ENCODE measurements at regions not wholly inside any gene's neighbourhood (a gene's known extent, or its start where the extent isn't known, plus 50 kb on each side); places are given as distances from the start of the nearest gene placed in this dataset.

- Mint-ChIP-seq H3K27ac (no peak overlapping the region), H3K36me3 (no peaks in the 10 kb centered on the region), H3K27me3 (ENCODE audit: low read depth) (no peaks in the 10 kb centered on the region), H3K4me1 (no peaks in the 10 kb centered on the region), H3K9me3 (no peaks in the 10 kb centered on the region), H3K4me3 (no peak overlapping the region)
- TF ChIP-seq, protein P1, sequence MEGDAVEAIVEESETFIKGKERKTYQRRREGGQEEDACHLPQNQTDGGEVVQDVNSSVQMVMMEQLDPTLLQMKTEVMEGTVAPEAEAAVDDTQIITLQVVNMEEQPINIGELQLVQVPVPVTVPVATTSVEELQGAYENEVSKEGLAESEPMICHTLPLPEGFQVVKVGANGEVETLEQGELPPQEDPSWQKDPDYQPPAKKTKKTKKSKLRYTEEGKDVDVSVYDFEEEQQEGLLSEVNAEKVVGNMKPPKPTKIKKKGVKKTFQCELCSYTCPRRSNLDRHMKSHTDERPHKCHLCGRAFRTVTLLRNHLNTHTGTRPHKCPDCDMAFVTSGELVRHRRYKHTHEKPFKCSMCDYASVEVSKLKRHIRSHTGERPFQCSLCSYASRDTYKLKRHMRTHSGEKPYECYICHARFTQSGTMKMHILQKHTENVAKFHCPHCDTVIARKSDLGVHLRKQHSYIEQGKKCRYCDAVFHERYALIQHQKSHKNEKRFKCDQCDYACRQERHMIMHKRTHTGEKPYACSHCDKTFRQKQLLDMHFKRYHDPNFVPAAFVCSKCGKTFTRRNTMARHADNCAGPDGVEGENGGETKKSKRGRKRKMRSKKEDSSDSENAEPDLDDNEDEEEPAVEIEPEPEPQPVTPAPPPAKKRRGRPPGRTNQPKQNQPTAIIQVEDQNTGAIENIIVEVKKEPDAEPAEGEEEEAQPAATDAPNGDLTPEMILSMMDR (IDR thresholded peaks at IDR 0.05; ENCODE audit: unreplicated experiment) = no peak
- no peak for DNase-seq (ENCODE audit: low spot score in 2 of 2, unreplicated experiment in 2 of 2)
Measured at GRCh38 chr2:228747483-228747882, 523.6 kb downstream of the PID1 start.

DNA sequence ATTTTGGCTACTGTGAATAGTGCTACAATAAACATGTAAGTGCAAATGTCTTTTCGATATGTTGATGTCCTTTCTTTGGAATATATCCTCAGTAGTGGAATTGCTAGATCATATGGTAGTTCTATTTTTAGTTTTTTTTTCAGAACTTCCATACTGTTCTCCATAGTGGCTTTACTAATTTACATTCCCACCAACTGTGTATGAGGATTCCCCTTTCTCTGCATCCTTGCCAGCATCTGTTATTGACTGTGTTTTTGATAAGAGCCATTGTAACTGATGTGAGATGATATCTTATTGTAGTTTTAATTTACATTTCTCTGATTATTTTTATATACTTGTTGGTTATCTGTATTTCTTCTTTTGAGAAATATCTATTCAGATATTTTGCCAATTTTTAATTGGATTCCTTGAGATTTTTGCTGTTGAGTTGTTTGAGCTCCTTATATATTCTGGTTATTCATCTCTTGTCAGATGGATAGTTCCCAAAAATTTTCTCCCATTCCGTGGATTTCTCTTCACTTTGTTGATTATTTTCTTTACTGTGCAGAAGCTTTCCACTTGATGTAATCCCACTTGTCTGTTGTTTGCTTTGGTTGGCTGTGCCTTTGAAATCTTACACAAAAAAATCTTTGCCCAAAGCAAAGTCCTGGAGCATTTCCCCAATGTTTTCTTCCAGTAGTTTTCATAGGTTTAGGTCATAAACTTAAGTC is 532.3 kb downstream of the PID1 start:
- no peak for DNase-seq (ENCODE audit: low spot score in 2 of 2, unreplicated experiment in 2 of 2)
- Mint-ChIP-seq H3K27ac (no peak overlapping the region), H3K4me3 (no peak overlapping the region), H3K9me3 (peaks cover 9% of the 10 kb centered on the region), H3K27me3 (ENCODE audit: low read depth) (no peaks in the 10 kb centered on the region), H3K4me1 (no peaks in the 10 kb centered on the region), H3K36me3 (no peaks in the 10 kb centered on the region)
- TF ChIP-seq, protein P1 (IDR thresholded peaks at IDR 0.05; ENCODE audit: unreplicated experiment) = no peak

- Mint-ChIP-seq H3K27me3 (ENCODE audit: low read depth) (no peaks in the 10 kb centered on the region), H3K9me3 (peaks cover 8% of the 10 kb centered on the region), H3K27ac (no peak overlapping the region), H3K4me1 (no peaks in the 10 kb centered on the region), H3K36me3 (no peaks in the 10 kb centered on the region), H3K4me3 (no peak overlapping the region)
- DNase-seq (ENCODE audit: low spot score in 2 of 2, unreplicated experiment in 2 of 2) = no peak
- TF ChIP-seq, protein P1 (IDR thresholded peaks at IDR 0.05; ENCODE audit: unreplicated experiment) = no peak
Measured at GRCh38 chr2:228735697-228736096, 535.4 kb downstream of the PID1 start.

DNA sequence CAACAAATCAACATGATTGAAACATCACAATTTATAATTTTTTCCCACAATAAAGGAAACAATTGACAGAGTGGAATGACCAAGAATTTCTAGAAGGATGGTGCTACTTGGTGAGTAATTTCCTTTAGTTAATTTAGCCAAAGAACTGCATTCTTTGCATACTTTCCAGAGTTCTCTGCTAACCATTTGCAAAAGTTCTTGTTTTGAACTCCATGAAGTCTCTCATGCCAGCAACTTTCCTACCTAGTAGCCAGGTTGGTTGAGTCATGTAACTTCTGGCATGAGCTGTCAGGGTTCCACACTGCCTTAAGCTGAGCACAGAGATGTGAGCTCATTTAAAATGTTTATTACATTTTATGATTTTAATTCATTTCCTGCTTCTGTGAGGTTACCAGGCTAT is 539.6 kb downstream of the PID1 start:
- Mint-ChIP-seq H3K27me3 (ENCODE audit: low read depth) (no peaks in the 10 kb centered on the region), H3K36me3 (peaks cover 1% of the 10 kb centered on the region), H3K4me1 (peaks cover 5% of the 10 kb centered on the region), H3K9me3 (peaks cover 18% of the 10 kb centered on the region), H3K27ac (no peak overlapping the region), H3K4me3 (no peak overlapping the region)
- TF ChIP-seq, protein P1 (IDR thresholded peaks at IDR 0.05; ENCODE audit: unreplicated experiment) = no peak
- no peak for DNase-seq (ENCODE audit: low spot score in 2 of 2, unreplicated experiment in 2 of 2)

DNA sequence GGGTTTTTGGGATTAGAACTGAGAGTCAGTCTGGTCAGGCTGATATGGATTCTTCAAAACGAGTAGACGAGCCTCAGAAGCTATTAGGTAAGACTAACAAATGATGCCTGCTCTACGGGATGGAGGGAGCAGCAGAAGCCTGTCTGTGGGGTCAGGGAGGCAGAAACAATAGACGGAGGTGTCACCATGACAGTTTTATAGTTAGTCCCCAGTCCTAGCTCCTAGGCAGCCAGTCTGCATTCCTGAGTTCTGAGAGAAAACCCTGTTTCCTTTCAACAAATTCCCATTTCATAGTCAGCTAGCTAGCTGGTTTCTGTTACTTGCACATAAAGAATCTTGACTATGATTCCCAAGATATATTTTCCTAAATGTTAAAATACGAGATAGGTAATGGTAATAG is 542.1 kb downstream of the PID1 start:
- Mint-ChIP-seq H3K27ac (no peak overlapping the region), H3K4me3 (no peak overlapping the region), H3K4me1 (peaks cover 5% of the 10 kb centered on the region), H3K9me3 (peaks cover 19% of the 10 kb centered on the region), H3K36me3 (peaks cover 1% of the 10 kb centered on the region), H3K27me3 (ENCODE audit: low read depth) (no peaks in the 10 kb centered on the region)
- no peak for DNase-seq (ENCODE audit: low spot score in 2 of 2, unreplicated experiment in 2 of 2)
- TF ChIP-seq, protein P1 (IDR thresholded peaks at IDR 0.05; ENCODE audit: unreplicated experiment) = no peak

Measured in mesothelial cell of epicardium (in vitro differentiated cells).